ENCODE measurements at regions not wholly inside any gene's neighbourhood (a gene's known extent, or its start where the extent isn't known, plus 50 kb on each side); places are given as distances from the start of the nearest gene placed in this dataset.

GRCh38 chr3:95567346-95567745 is 1247.0 kb upstream of the EPHA6 start:
- no peak for TF ChIP-seq L3MBTL2 (conservative IDR thresholded peaks at IDR 0.05)
- TF ChIP-seq FOXK2 (IDR thresholded peaks at IDR 0.05), result no peak
- TF ChIP-seq PKNOX1 (IDR thresholded peaks at IDR 0.05), result no peak
- TF ChIP-seq SP1 (IDR thresholded peaks at IDR 0.05), result no peak
- TF ChIP-seq SUZ12 (IDR thresholded peaks at IDR 0.05), result no peak
- no peak for TF ChIP-seq ZNF384 (IDR thresholded peaks at IDR 0.05)
- TF ChIP-seq NFRKB (IDR thresholded peaks at IDR 0.05), result no peak
